Loucy (cell line): ENCODE measurements at regions not wholly inside any gene's neighbourhood (a gene's known extent, or its start where the extent isn't known, plus 50 kb on each side); places are given as distances from the start of the nearest gene placed in this dataset.
"Not testable (repeated sequence)": the region's sequence is repeated elsewhere in the genome, so short reads cannot be mapped to it uniquely, and the experiment has no call there.

Experiments
- H2AFZ ChIP-seq: fragments of 200-600 bp; sonication (generic); 2 replicates; pipeline ENCODE4 v1.6.0; 2016; ENCODE audit warnings: antibody characterized with exemption, mild to moderate bottlenecking, low read length, moderate library complexity
- H3F3A ChIP-seq: fragments of 200-600 bp; 2 replicates; pipeline ENCODE4 v1.6.0; 2016; ENCODE audit warnings: antibody characterized with exemption, low read depth, mild to moderate bottlenecking
- H3K27me3 ChIP-seq: fragments of 200-600 bp; sonication (generic); 2 replicates; pipeline ENCODE4 v1.6.1; 2014; ENCODE audit warnings: low read length, mild to moderate bottlenecking; ENCODE audit not compliant: insufficient read depth, poor library complexity, severe bottlenecking
- H3K36me3 ChIP-seq: fragments of 200-600 bp; sonication (generic); 2 replicates; pipeline ENCODE4 v1.6.1; 2016; ENCODE audit warnings: low read length; ENCODE audit not compliant: insufficient read depth
- H3K4me1 ChIP-seq: fragments of 200-600 bp; sonication (generic); 2 replicates; pipeline ENCODE4 v1.5.1; 2014; ENCODE audit warnings: low read length, mild to moderate bottlenecking; ENCODE audit not compliant: insufficient read depth, poor library complexity, severe bottlenecking
- H3K4me2 ChIP-seq: fragments of 200-600 bp; sonication (generic); 2 replicates; pipeline ENCODE4 v1.6.0; 2014; ENCODE audit warnings: antibody characterized with exemption, low read length, low read depth, mild to moderate bottlenecking; ENCODE audit not compliant: poor library complexity, severe bottlenecking
- H3K4me3 ChIP-seq: fragments of 200-600 bp; sonication (generic); 2 replicates; pipeline ENCODE4 v1.5.1; 2014; ENCODE audit warnings: low read length, mild to moderate bottlenecking, mixed read lengths; ENCODE audit not compliant: poor library complexity, severe bottlenecking
- H3K79me2 ChIP-seq: fragments of 200-600 bp; sonication (generic); 2 replicates; pipeline ENCODE4 v1.6.1; 2014; ENCODE audit warnings: low read length; ENCODE audit not compliant: insufficient read depth
- H3K9ac ChIP-seq: fragments of 200-600 bp; sonication (generic); 2 replicates; pipeline ENCODE4 v1.6.0; 2014; ENCODE audit warnings: mild to moderate bottlenecking, low read depth, low read length, moderate library complexity; ENCODE audit not compliant: poor library complexity, severe bottlenecking
- H3K9me2 ChIP-seq: fragments of 200-600 bp; sonication (generic); replicated peaks from 2 replicates; pipeline ENCODE4 v1.6.1; 2016; ENCODE audit warnings: low read depth, low read length, mixed read lengths
- H3K9me3 ChIP-seq: fragments of 200-600 bp; sonication (generic); 2 replicates; pipeline ENCODE4 v1.6.1; 2014; ENCODE audit warnings: mild to moderate bottlenecking, antibody characterized with exemption, low read length, low read depth; ENCODE audit not compliant: insufficient read depth
- H4K20me1 ChIP-seq: fragments of 200-600 bp; sonication (generic); 2 replicates; pipeline ENCODE4 v1.6.0; 2014; ENCODE audit warnings: antibody characterized with exemption, low read length, mild to moderate bottlenecking; ENCODE audit not compliant: insufficient read depth, poor library complexity, severe bottlenecking
- CTCF ChIP-seq: fragments of 200-600 bp; sonication (generic); conservative IDR thresholded peaks from 2 replicates; pipeline ENCODE4 v1.5.1; 2014; ENCODE audit warnings: mild to moderate bottlenecking, antibody characterized with exemption, low read length
- EZH2phosphoT487 ChIP-seq: fragments of 200-600 bp; IDR thresholded peaks from 2 replicates; pipeline ENCODE4 v1.6.1; 2018; ENCODE audit warnings: antibody characterized with exemption, mild to moderate bottlenecking, moderate library complexity, borderline replicate concordance

GRCh38 chr4:104334410-104334809 lies 160.3 kb downstream of the CXXC4 start:
- H3F3A ChIP-seq = no peaks in the 10 kb centered on the region
- no peaks in the 10 kb centered on the region for H3K27me3 ChIP-seq
- no peaks in the 10 kb centered on the region for H4K20me1 ChIP-seq
- no peak for TF ChIP-seq EZH2phosphoT487
- TF ChIP-seq CTCF = no peak
- no peaks in the 10 kb centered on the region for H3K9me2 ChIP-seq
- no peak overlapping the region for H3K4me2 ChIP-seq
- no peaks in the 10 kb centered on the region for H3K4me1 ChIP-seq
- H3K9ac ChIP-seq = no peak overlapping the region
- H3K9me3 ChIP-seq = no peaks in the 10 kb centered on the region
- H3K4me3 ChIP-seq = no peak overlapping the region
- H3K79me2 ChIP-seq = no peaks in the 10 kb centered on the region
- H3K36me3 ChIP-seq = no peaks in the 10 kb centered on the region
- H2AFZ ChIP-seq = no peak overlapping the region

DNA sequence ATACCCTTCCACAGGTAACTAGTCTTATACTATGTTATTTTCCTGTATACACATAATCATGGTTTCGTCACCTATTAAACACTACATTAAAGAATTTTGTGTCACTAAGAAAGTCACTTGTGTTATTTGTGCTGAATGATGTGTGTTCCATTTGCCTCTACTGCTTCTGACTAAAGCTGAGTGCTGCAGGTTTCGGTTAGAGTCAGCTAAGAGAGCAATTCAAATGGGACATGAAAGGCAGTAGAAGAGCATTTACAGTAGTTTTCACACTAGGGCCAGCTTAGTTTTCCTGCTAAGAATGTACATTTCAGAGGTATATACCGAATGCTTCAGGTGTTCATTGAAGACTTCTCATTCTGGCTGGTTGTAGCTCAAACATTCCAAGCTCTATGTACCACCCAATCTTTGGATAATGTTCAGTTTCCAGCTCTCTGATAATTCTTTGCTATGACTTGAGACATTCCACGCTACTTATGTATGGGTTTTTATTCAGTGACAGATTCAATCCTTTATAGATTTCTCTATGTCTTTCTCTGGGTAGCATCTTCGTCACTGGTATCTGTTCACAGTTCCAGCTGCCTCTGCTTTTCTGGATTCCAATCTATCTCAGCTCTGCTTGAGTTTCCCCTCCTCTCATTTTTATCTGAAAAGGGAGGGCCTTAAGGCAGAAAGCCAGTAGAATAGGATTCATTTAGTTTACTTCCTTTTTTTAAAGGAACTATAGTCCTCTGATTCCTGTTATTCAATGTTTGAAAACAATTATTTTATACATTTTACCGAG lies 164.4 kb downstream of the CXXC4 start:
- H2AFZ ChIP-seq = no peak overlapping the region
- no peaks in the 10 kb centered on the region for H3F3A ChIP-seq
- H3K4me3 ChIP-seq = no peak overlapping the region
- H3K9me2 ChIP-seq = no peaks in the 10 kb centered on the region
- H3K36me3 ChIP-seq = no peaks in the 10 kb centered on the region
- TF ChIP-seq EZH2phosphoT487 (no peak), CTCF (no peak)
- H3K9ac ChIP-seq = no peak overlapping the region
- no peaks in the 10 kb centered on the region for H3K9me3 ChIP-seq
- no peaks in the 10 kb centered on the region for H3K4me1 ChIP-seq
- H3K27me3 ChIP-seq = no peaks in the 10 kb centered on the region
- no peaks in the 10 kb centered on the region for H4K20me1 ChIP-seq
- no peaks in the 10 kb centered on the region for H3K79me2 ChIP-seq
- no peak overlapping the region for H3K4me2 ChIP-seq

DNA sequence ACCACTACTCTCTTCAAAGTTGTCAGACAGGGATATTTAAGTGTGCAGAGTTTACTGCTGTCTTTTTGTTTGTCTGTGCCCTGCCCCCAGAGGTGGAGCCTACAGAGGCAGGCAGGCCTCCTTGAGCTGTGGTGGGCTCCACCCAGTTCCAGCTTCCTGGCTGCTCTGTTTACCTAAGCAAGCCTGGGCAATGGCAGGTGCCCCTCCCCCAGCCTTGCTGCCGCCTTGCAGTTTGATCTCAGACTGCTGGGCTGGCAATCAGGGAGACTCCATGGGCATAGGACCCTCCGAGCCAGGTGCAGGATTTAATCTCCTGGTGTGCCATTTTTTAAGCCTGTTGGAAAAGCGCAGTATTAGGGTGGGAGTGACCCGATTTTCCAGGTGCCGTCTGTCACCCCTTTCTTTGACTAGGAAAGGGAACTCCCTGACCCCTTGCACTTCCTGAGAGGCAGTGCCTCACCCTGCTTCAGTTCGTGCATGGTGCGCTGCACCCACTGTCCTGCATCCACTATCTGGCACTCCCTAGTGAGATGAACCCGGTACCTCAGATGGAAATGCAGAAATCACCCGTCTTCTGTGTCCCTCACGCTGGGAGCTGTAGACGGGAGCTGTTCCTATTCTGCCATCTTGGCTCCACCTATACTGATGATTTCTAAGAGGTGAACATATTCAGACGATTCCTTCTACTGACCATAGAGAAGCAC lies 167.6 kb downstream of the CXXC4 start:
- not testable (repeated sequence) for H3K79me2 ChIP-seq, H3K4me1 ChIP-seq, H3K36me3 ChIP-seq, H3K27me3 ChIP-seq, H3K4me3 ChIP-seq, H3K9me3 ChIP-seq, H2AFZ ChIP-seq, H3K9ac ChIP-seq, H3F3A ChIP-seq, H3K9me2 ChIP-seq, H4K20me1 ChIP-seq, H3K4me2 ChIP-seq
